Cardiac muscle cell (in vitro differentiated cells and primary cell): ENCODE measurements at regions not wholly inside any gene's neighbourhood (a gene's known extent, or its start where the extent isn't known, plus 50 kb on each side); places are given as distances from the start of the nearest gene placed in this dataset.

Experiments
- DNase-seq, 2 donors: peaks; one replicate each; pipeline versions ENCODE4 v3.0.0 to v3.0.0-alpha.2; 2010 to 2017; ENCODE audit warnings: low read depth in 1 of 2, low spot score in 1 of 2
- H3K27ac ChIP-seq: fragments of 200-600 bp; sonication (generic); 2 replicates; pipeline ENCODE4 v1.5.1; 2016
- H3K27me3 ChIP-seq: fragments of 200-600 bp; sonication (generic); 2 replicates; pipeline ENCODE4 v1.6.0; 2016; ENCODE audit warnings: control low read depth
- H3K36me3 ChIP-seq: fragments of 200-600 bp; sonication (generic); 2 replicates; pipeline ENCODE4 v1.5.1; 2016; ENCODE audit warnings: control low read depth
- H3K4me1 ChIP-seq: fragments of 200-600 bp; sonication (generic); 2 replicates; pipeline ENCODE4 v1.8.1; 2017; ENCODE audit warnings: low read depth, mild to moderate bottlenecking, mixed run types
- H3K4me3 ChIP-seq: fragments of 200-600 bp; sonication (generic); 2 replicates; pipeline ENCODE4 v1.5.1; 2016; ENCODE audit warnings: mild to moderate bottlenecking
- H3K9me3 ChIP-seq: fragments of 200-600 bp; sonication (generic); 2 replicates; pipeline ENCODE4 v1.5.1; 2017; ENCODE audit warnings: low read depth, mild to moderate bottlenecking, control low read depth
- TF ChIP-seq, protein P1 (sequence below): IDR thresholded peaks from 2 replicates; pipeline ENCODE4 v1.5.1; 2012; ENCODE audit warnings: low read depth, mild to moderate bottlenecking, low read length

- H3K27ac ChIP-seq, result no peak overlapping the region
- TF ChIP-seq, protein P1, sequence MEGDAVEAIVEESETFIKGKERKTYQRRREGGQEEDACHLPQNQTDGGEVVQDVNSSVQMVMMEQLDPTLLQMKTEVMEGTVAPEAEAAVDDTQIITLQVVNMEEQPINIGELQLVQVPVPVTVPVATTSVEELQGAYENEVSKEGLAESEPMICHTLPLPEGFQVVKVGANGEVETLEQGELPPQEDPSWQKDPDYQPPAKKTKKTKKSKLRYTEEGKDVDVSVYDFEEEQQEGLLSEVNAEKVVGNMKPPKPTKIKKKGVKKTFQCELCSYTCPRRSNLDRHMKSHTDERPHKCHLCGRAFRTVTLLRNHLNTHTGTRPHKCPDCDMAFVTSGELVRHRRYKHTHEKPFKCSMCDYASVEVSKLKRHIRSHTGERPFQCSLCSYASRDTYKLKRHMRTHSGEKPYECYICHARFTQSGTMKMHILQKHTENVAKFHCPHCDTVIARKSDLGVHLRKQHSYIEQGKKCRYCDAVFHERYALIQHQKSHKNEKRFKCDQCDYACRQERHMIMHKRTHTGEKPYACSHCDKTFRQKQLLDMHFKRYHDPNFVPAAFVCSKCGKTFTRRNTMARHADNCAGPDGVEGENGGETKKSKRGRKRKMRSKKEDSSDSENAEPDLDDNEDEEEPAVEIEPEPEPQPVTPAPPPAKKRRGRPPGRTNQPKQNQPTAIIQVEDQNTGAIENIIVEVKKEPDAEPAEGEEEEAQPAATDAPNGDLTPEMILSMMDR, result no peak
- DNase-seq, result no peak
- H3K9me3 ChIP-seq, result no peaks in the 10 kb centered on the region
- no peaks in the 10 kb centered on the region for H3K36me3 ChIP-seq
- no peaks in the 10 kb centered on the region for H3K27me3 ChIP-seq
- no peaks in the 10 kb centered on the region for H3K4me1 ChIP-seq
- no peak overlapping the region for H3K4me3 ChIP-seq
Observed at GRCh38 chr2:128436479-128437203, 118.0 kb upstream of the HS6ST1 start.

DNA sequence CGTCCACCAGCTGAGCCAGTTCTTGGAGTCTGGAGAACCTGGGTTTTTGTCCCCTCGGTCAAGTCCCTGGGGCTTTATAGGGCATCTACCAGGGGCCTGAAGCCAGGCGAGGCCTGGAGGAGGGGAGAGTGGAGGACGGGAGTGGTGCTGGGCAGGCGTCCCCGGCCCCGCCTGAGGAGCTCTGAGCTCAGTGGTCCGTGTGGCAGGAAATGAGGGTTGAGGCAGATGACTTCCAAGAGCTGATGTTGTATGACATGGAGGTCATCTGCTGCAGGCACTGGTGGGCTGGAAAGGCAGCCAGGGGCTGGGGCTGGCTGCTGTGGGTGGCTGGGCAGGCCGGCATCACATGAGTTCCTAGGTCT lies 118.5 kb upstream of the HS6ST1 start:
- Histone ChIP-seq H3K36me3 (no peaks in the 10 kb centered on the region), H3K4me1 (peaks cover 4% of the 10 kb centered on the region), H3K9me3 (no peaks in the 10 kb centered on the region), H3K27ac (no peak overlapping the region), H3K4me3 (no peak overlapping the region), H3K27me3 (no peaks in the 10 kb centered on the region)
- TF ChIP-seq, protein P1, result no peak
- no peak for DNase-seq

DNA sequence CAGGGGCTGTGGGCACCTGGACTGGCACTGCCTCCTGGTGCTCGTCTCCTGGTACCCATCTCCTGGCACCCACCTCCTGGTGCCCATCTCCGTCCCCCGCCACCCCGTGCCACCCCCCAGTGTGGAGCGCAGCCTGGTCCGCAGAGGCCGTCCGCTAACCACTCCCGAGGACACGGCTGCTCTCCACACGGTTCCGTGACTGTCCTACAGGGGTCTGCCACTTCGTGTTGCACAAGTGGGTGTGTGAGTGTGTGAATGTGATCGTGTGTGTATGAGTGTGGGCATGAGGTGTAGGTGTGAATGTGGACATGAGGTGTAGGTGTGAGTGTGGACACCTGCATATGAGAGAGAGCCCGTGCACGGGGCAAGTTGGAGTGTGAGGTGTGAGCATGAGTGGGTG lies 119.4 kb upstream of the HS6ST1 start:
- H3K27me3 ChIP-seq, result no peaks in the 10 kb centered on the region
- H3K9me3 ChIP-seq, result no peaks in the 10 kb centered on the region
- no peaks in the 10 kb centered on the region for H3K36me3 ChIP-seq
- DNase-seq, result no peak
- no peak overlapping the region for H3K27ac ChIP-seq
- TF ChIP-seq, protein P1, result no peak
- peaks cover 9% of the 10 kb centered on the region for H3K4me1 ChIP-seq
- H3K4me3 ChIP-seq, result no peak overlapping the region

- Histone ChIP-seq H3K27me3 (no peaks in the 10 kb centered on the region), H3K27ac (no peak overlapping the region), H3K9me3 (no peaks in the 10 kb centered on the region), H3K36me3 (no peaks in the 10 kb centered on the region), H3K4me1 (peaks cover 9% of the 10 kb centered on the region), H3K4me3 (no peak overlapping the region)
- TF ChIP-seq, protein P1, result no peak
- no peak for DNase-seq
Observed at GRCh38 chr2:128438586-128438985, 119.9 kb upstream of the HS6ST1 start.

GRCh38 chr2:128439031-128439790 lies 120.5 kb upstream of the HS6ST1 start:
- Histone ChIP-seq H3K4me1 (peaks cover 9% of the 10 kb centered on the region), H3K36me3 (no peaks in the 10 kb centered on the region), H3K4me3 (no peak overlapping the region), H3K27ac (no peak overlapping the region), H3K9me3 (no peaks in the 10 kb centered on the region), H3K27me3 (no peaks in the 10 kb centered on the region)
- DNase-seq, result no peak
- TF ChIP-seq, protein P1, result no peak
